AG04449 (cell line): ENCODE measurements at regions not wholly inside any gene's neighbourhood (a gene's known extent, or its start where the extent isn't known, plus 50 kb on each side); places are given as distances from the start of the nearest gene placed in this dataset.

ENCODE experiments used
- CTCF ChIA-PET: fragments of 350-600 bp; formaldehyde crosslinking; extraction: SDS; loops from one replicate; lab custom pipeline; 2021; ENCODE audit warnings: antibody characterized with exemption; lab: Yijun Ruan, JAX
- POLR2A ChIA-PET: fragments of 400-600, 350-600 bp; formaldehyde crosslinking; extraction: SDS; loops from one replicate; lab custom pipeline; 2020; ENCODE audit warnings: antibody characterized with exemption, inconsistent platforms; lab: Yijun Ruan, JAX
- DNase-seq: peaks from one replicate; pipeline ENCODE4 v3.0.0-alpha.2; 2010; ENCODE audit warnings: low read depth, low spot score
- H3K4me3 ChIP-seq: 2 replicates; pipeline ENCODE4 v1.5.1; 2011; ENCODE audit warnings: low read depth, mild to moderate bottlenecking, control low read depth, low read length
- CTCF ChIP-seq: IDR thresholded peaks from one replicate; pipeline ENCODE4 v1.5.1; 2011; ENCODE audit warnings: mild to moderate bottlenecking, moderate library complexity, low read length, control low read depth, inconsistent platforms; ENCODE audit not compliant: insufficient read depth; ENCODE audit errors: missing control alignments

- CTCF ChIA-PET: no interaction called here
- H3K4me3 ChIP-seq: no peak overlapping the region
- no peak for DNase-seq
- no peak for TF ChIP-seq CTCF
- POLR2A ChIA-PET: no interaction called here
Observed at GRCh38 chr10:123294109-123294508, 139.9 kb downstream of the BUB3 start.

GRCh38 chr10:123294886-123295285 lies 140.7 kb downstream of the BUB3 start:
- ChIA-PET POLR2A (no interaction called here), CTCF (no interaction called here)
- no peak for TF ChIP-seq CTCF
- no peak for DNase-seq
- H3K4me3 ChIP-seq: no peak overlapping the region

DNA sequence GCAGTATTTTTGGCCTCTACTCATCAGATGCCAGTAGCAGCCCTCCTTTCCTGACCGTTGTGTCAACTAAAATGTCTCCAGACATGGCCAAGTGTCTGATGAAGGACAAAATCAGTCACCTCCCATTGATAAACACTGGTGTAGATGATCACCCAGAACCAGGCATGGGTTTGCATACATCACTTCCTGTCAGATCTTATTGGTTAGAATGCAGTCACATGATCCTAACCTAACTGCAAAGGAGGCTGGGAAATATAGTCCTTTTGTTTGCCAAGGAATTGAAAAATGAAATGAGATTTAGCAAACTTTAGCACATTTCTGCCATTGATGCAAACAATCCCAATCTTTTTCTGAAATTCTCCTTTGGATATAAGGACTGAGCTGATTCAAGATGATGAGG lies 141.4 kb downstream of the BUB3 start:
- CTCF ChIA-PET: no interaction called here
- no peak overlapping the region for H3K4me3 ChIP-seq
- POLR2A ChIA-PET: no interaction called here
- DNase-seq: no peak
- no peak for TF ChIP-seq CTCF

DNA sequence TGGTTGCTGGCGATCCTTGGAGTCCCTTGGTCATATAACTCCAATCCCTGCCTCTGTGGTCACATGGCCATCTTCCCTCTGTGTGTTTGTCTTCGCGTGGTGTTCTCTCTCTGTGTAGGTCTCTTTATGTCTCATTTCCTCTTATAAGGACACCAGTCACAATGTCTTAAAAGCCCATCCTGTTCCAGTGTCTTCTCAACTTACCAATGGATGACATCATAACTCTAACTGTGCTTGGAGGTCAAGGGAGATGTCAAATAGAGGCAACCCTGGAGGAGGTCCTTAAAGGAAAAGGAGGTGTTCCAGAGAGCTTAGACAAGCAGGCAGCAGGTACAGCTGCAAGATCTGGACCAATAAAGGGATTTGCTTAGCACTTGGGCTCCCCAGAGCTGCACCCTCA lies 143.0 kb downstream of the BUB3 start:
- TF ChIP-seq CTCF: no peak
- DNase-seq: no peak
- ChIA-PET CTCF (no interaction called here), POLR2A (no interaction called here)
- no peak overlapping the region for H3K4me3 ChIP-seq

GRCh38 chr10:123298583-123298982 lies 144.4 kb downstream of the BUB3 start:
- ChIA-PET POLR2A (no interaction called here), CTCF (no interaction called here)
- TF ChIP-seq CTCF: no peak
- no peak overlapping the region for H3K4me3 ChIP-seq
- no peak for DNase-seq

DNA sequence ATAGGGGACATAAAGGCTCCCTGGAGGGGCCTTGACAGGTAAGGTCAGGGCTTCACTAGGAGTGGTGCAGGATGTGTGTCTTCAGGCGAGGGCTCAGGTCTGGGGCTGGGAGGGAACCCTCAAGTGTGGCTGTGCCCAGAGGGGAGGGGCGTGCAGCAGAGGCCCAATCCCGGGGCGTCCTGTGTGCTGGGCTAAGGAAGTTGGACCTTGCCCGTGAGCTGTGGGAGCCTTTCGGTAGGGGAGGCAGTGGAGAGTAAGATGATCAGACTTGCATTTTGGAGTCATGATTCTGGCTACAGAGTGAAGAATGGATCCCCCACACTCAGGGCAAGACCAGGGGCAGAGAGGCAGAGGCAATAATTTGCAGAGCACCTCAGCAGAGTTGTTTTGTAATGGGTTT lies 145.4 kb downstream of the BUB3 start:
- CTCF ChIA-PET: no interaction called here

More for the DNA sequence above, 145.4 kb downstream of the BUB3 start:
- DNase-seq: no peak
- POLR2A ChIA-PET: no interaction called here
- H3K4me3 ChIP-seq: no peak overlapping the region
- TF ChIP-seq CTCF: no peak
